DLD1 (cell line): ENCODE measurements at regions not wholly inside any gene's neighbourhood (a gene's known extent, or its start where the extent isn't known, plus 50 kb on each side); places are given as distances from the start of the nearest gene placed in this dataset.

Source experiments
- in situ Hi-C: cut with HindIII; loops from 2 replicates; pipeline ENCODE4 v1.10.0; 2017; ENCODE audit warnings: low sequenced_read_pairs

- in situ Hi-C loops, result no loop called here
These were observed 142.7 kb downstream of the CYP26B1 start for GRCh38 chr2:72004976-72005375.

- in situ Hi-C loops, result no loop called here
These were observed 143.3 kb downstream of the CYP26B1 start for GRCh38 chr2:72004201-72004915.

- in situ Hi-C loops, result no loop called here
These were observed 143.9 kb downstream of the CYP26B1 start for GRCh38 chr2:72003796-72004195.

- in situ Hi-C loops, result no loop called here
These were observed 144.5 kb downstream of the CYP26B1 start for GRCh38 chr2:72003124-72003523.

- in situ Hi-C loops, result no loop called here
These were observed 145.5 kb downstream of the CYP26B1 start for GRCh38 chr2:72001937-72002690.

GRCh38 chr2:72000110-72000509 lies 147.6 kb downstream of the CYP26B1 start:
- in situ Hi-C loops, result no loop called here

GRCh38 chr2:71999580-71999979 lies 148.1 kb downstream of the CYP26B1 start:
- in situ Hi-C loops, result no loop called here

GRCh38 chr2:71997843-71998242 lies 149.8 kb downstream of the CYP26B1 start:
- in situ Hi-C loops, result no loop called here

GRCh38 chr2:71995067-71995665 lies 152.5 kb downstream of the CYP26B1 start:
- in situ Hi-C loops, result no loop called here

GRCh38 chr2:71992036-71992435 lies 155.6 kb downstream of the CYP26B1 start:
- in situ Hi-C loops, result no loop called here

GRCh38 chr2:71991397-71991796 lies 156.3 kb downstream of the CYP26B1 start:
- in situ Hi-C loops, result no loop called here

GRCh38 chr2:71990826-71991225 lies 156.8 kb downstream of the CYP26B1 start:
- in situ Hi-C loops, result no loop called here

GRCh38 chr2:71990122-71990521 lies 157.5 kb downstream of the CYP26B1 start:
- in situ Hi-C loops, result no loop called here

- in situ Hi-C loops, result no loop called here
These were observed 158.0 kb downstream of the CYP26B1 start for GRCh38 chr2:71989671-71990070.

GRCh38 chr2:71988170-71988569 lies 159.5 kb downstream of the CYP26B1 start:
- in situ Hi-C loops, result no loop called here

- in situ Hi-C loops, result no loop called here
These were observed 171.0 kb downstream of the CYP26B1 start for GRCh38 chr2:71976685-71977084.

GRCh38 chr2:71974846-71975245 lies 172.8 kb downstream of the CYP26B1 start:
- in situ Hi-C loops, result no loop called here

- in situ Hi-C loops, result no loop called here
These were observed 176.2 kb downstream of the CYP26B1 start for GRCh38 chr2:71971493-71971892.

GRCh38 chr2:71965530-71965929 lies 182.1 kb downstream of the CYP26B1 start:
- in situ Hi-C loops, result no loop called here

- in situ Hi-C loops, result no loop called here
These were observed 184.6 kb downstream of the CYP26B1 start for GRCh38 chr2:71962911-71963694.

- in situ Hi-C loops, result no loop called here
These were observed 185.3 kb downstream of the CYP26B1 start for GRCh38 chr2:71962350-71962749.
